Natural killer cell (primary cell): ENCODE measurements at regions not wholly inside any gene's neighbourhood (a gene's known extent, or its start where the extent isn't known, plus 50 kb on each side); places are given as distances from the start of the nearest gene placed in this dataset.

Experiments
- ATAC-seq, 3 donors: fragments of 150-1000 bp in 2 of 3; fragments of 200-7000 bp in 1 of 3; cut with Tn5 transposase; 1 replicate in 1 of 3; 2 replicates in 2 of 3; pipeline ENCODE4 v1.10.0; 2021; ENCODE audit warnings: mild to moderate bottlenecking in 2 of 3, moderate library complexity in 2 of 3
- DNase-seq, 2 donors: peaks; one replicate each; pipeline versions ENCODE4 v3.0.0 to v3.0.0-alpha.2; 2013 to 2021; ENCODE audit warnings: mixed read lengths in 1 of 2
- H3K27ac ChIP-seq: one replicate; pipeline ENCODE4 v1.5.1; 2013; ENCODE audit warnings: mild to moderate bottlenecking, low read length
- H3K27me3 ChIP-seq: one replicate; pipeline ENCODE4 v1.6.1; 2013; ENCODE audit warnings: low read length; ENCODE audit not compliant: control insufficient read depth, insufficient read depth
- H3K36me3 ChIP-seq: one replicate; pipeline ENCODE4 v1.6.1; 2013; ENCODE audit warnings: low read length; ENCODE audit not compliant: control insufficient read depth, insufficient read depth
- H3K4me1 ChIP-seq: one replicate; pipeline ENCODE4 v1.6.1; 2013; ENCODE audit warnings: low read length; ENCODE audit not compliant: control insufficient read depth, insufficient read depth
- H3K4me3 ChIP-seq: one replicate; pipeline ENCODE4 v1.5.1; 2013; ENCODE audit warnings: low read length
- H3K9me3 ChIP-seq: one replicate; pipeline ENCODE4 v1.6.1; 2013; ENCODE audit warnings: low read length; ENCODE audit not compliant: control insufficient read depth, insufficient read depth
- H3K27ac Mint-ChIP-seq, 2 donors: one replicate each; pipeline ENCODE4 v1.8.0; 2022; ENCODE audit warnings: mild to moderate bottlenecking in 2 of 2, mixed read lengths in 2 of 2, moderate library complexity in 1 of 2
- H3K27me3 Mint-ChIP-seq, 2 donors: one replicate each; pipeline ENCODE4 v1.8.0; 2022; ENCODE audit warnings: low read depth in 2 of 2, mixed read lengths in 2 of 2
- H3K36me3 Mint-ChIP-seq: one replicate; pipeline ENCODE4 v1.8.0; 2022; ENCODE audit warnings: mixed read lengths
- H3K4me1 Mint-ChIP-seq, 2 donors: one replicate each; pipeline ENCODE4 v1.8.0; 2022; ENCODE audit warnings: mixed read lengths in 2 of 2
- H3K4me3 Mint-ChIP-seq: one replicate; pipeline ENCODE4 v1.8.0; 2022; ENCODE audit warnings: mild to moderate bottlenecking, moderate library complexity, mixed read lengths
- H3K9me3 Mint-ChIP-seq, 2 donors: one replicate each; pipeline ENCODE4 v1.8.0; 2022; ENCODE audit warnings: mixed read lengths in 2 of 2
- WGBS: methylation state at CpG from one replicate; pipeline ENCODE4 v1.1.7; 2013; ENCODE audit warnings: missing lambda C conversion rate; ENCODE audit not compliant: insufficient coverage; 5-methylcytosine and 5-hydroxymethylcytosine counted together
- intact Hi-C: fragments of 100-400 bp; cut with micrococcal nuclease; formaldehyde crosslinking; loops from one replicate; pipeline ENCODE4 v1.14.2; 2022
- TF ChIP-seq, protein P1 (sequence below): fragments of 200-600 bp; IDR thresholded peaks from one replicate; pipeline ENCODE4 v1.8.0; 2022; ENCODE audit warnings: antibody characterized with exemption

DNA sequence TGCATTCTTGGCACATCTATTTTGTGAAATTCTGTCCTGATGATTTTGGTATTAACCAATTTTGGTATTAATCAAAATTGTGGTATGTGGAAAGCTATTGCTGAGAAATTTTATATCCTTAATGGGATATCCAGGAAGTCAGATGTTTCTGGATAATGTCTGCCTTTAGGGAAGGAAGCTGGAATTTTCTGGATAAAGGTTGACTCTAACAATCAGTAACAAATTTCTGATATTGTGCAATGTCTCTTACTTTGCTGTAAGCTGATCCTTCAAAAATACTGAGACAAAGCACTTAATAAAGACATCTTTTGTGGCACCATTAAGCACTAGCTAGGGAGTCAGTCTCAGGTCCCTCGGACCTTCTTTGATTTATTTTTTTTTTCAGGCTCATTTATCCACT lies 100.8 kb upstream of the UGP2 start:
- Mint-ChIP-seq H3K27me3 (peaks cover 12 to 23% of the 10 kb centered on the region in 2 donors), H3K4me3 (no peak overlapping the region), H3K27ac (no peak overlapping the region), H3K36me3 (no peaks in the 10 kb centered on the region), H3K9me3 (no peaks in the 10 kb centered on the region), H3K4me1 (no peaks in the 10 kb centered on the region)
- Histone ChIP-seq H3K4me1 (no peaks in the 10 kb centered on the region), H3K27me3 (no peaks in the 10 kb centered on the region), H3K9me3 (no peaks in the 10 kb centered on the region), H3K27ac (no peak overlapping the region), H3K4me3 (no peak overlapping the region), H3K36me3 (no peaks in the 10 kb centered on the region)
- ATAC-seq (no peak), DNase-seq (no peak)
- intact Hi-C loops, result no loop called here
- WGBS, result 85% methylated on average over 1 of the region's 1 CpG
- TF ChIP-seq, protein P1, sequence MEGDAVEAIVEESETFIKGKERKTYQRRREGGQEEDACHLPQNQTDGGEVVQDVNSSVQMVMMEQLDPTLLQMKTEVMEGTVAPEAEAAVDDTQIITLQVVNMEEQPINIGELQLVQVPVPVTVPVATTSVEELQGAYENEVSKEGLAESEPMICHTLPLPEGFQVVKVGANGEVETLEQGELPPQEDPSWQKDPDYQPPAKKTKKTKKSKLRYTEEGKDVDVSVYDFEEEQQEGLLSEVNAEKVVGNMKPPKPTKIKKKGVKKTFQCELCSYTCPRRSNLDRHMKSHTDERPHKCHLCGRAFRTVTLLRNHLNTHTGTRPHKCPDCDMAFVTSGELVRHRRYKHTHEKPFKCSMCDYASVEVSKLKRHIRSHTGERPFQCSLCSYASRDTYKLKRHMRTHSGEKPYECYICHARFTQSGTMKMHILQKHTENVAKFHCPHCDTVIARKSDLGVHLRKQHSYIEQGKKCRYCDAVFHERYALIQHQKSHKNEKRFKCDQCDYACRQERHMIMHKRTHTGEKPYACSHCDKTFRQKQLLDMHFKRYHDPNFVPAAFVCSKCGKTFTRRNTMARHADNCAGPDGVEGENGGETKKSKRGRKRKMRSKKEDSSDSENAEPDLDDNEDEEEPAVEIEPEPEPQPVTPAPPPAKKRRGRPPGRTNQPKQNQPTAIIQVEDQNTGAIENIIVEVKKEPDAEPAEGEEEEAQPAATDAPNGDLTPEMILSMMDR, result no peak

DNA sequence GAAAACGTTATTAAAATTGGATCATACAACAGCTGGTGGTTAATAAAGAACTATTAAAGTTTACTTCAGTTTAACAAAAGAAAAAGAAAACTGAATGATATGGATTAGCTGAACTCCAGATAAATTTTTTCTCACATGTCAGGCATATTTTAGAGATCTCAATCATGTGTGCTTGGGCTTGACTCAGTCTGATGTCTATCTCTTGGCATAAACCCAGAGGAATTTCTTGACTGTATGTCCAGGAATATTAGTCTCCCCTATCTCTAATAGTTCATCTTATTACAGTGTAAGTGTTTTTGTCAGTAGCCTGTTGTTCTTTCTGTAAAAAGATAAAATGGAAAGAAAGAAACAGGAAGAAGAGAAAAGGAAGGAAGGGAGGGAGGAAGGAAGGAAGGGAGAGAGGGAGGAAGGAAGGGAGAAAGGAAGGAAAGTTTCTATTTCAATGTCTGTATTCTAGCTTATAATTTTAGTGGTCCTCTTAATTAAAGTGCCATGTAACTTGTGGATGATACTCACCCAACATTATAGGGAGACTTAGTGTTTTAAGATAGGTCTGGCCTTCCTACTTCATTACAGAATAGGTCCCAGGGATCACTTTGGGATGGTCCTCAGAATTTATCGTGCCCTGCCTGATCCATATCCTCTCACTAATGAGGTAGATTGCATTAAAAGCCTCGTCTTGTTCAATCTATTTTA lies 99.7 kb upstream of the UGP2 start:
- peaks cover 5% of the 10 kb centered on the region for H3K36me3 Mint-ChIP-seq
- H3K4me1 ChIP-seq, result no peaks in the 10 kb centered on the region
- H3K36me3 ChIP-seq, result no peaks in the 10 kb centered on the region
- no peak overlapping the region for H3K27ac Mint-ChIP-seq
- no peaks in the 10 kb centered on the region for H3K27me3 ChIP-seq
- DNase-seq (no peak), ATAC-seq (no peak)
- H3K4me3 Mint-ChIP-seq, result no peak overlapping the region
- H3K9me3 ChIP-seq, result peaks cover 5% of the 10 kb centered on the region
- peaks cover 16 to 27% of the 10 kb centered on the region in 2 donors for H3K27me3 Mint-ChIP-seq
- intact Hi-C loops, result no loop called here
- no peak overlapping the region for H3K27ac ChIP-seq
- no peaks in the 10 kb centered on the region for H3K4me1 Mint-ChIP-seq
- no peak overlapping the region for H3K4me3 ChIP-seq
- 100% methylated on average over 1 of the region's 3 CpGs for WGBS
- peaks cover 2 to 4% of the 10 kb centered on the region in 2 donors for H3K9me3 Mint-ChIP-seq
- TF ChIP-seq, protein P1, result no peak

DNA sequence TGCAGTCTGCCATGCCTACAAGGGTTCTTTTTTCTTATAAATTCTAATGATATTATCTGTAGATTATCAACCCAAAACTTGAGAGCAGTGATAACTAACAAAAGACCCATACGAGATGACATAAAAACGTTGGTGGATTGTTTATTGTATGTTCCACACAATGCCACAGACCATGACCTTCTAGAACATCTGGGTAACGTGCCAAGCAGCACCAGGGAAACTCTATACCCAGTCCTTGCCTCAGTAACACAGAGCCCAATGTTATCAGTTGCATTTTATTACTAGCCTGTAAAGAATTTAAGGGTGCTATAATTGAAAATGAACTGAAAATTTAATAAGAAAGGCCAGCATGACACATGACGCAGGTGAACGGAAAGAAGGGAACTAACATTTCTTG lies 99.1 kb upstream of the UGP2 start:
- Histone ChIP-seq H3K4me3 (no peak overlapping the region), H3K9me3 (peaks cover 5% of the 10 kb centered on the region), H3K27me3 (no peaks in the 10 kb centered on the region), H3K36me3 (no peaks in the 10 kb centered on the region), H3K4me1 (no peaks in the 10 kb centered on the region), H3K27ac (no peak overlapping the region)
- Mint-ChIP-seq H3K9me3 (peaks cover 2 to 4% of the 10 kb centered on the region in 2 donors), H3K27ac (no peak overlapping the region), H3K27me3 (peaks cover 21 to 33% of the 10 kb centered on the region in 2 donors), H3K4me1 (no peaks in the 10 kb centered on the region), H3K4me3 (no peak overlapping the region), H3K36me3 (peaks cover 10% of the 10 kb centered on the region)
- DNase-seq, result no peak
- intact Hi-C loops, result no loop called here
- no peak for ATAC-seq
- TF ChIP-seq, protein P1, result no peak
- WGBS, result 83% methylated on average over 4 of the region's 5 CpGs
